Gastroesophageal sphincter (tissue), 3 donors: ENCODE measurements at regions not wholly inside any gene's neighbourhood (a gene's known extent, or its start where the extent isn't known, plus 50 kb on each side); places are given as distances from the start of the nearest gene placed in this dataset.

Experiments
- CTCF ChIP-seq, 4 experiments: fragments of 200-600 bp in 2 of 4; fragments of 450-650 bp in 2 of 4; sonication (generic) in 1 of 4; IDR thresholded peaks; one replicate each; pipeline ENCODE4 v1.5.1; 2017 to 2019; ENCODE audit warnings: antibody characterized with exemption in 4 of 4, mild to moderate bottlenecking in 2 of 4, moderate library complexity in 2 of 4
- EP300 ChIP-seq: sonication (generic); formaldehyde crosslinking; IDR thresholded peaks from one replicate; pipeline ENCODE4 v1.6.1; 2017; ENCODE audit warnings: antibody characterized with exemption, mild to moderate bottlenecking
- POLR2A ChIP-seq, 2 donors: fragments of 450-650 bp; IDR thresholded peaks; one replicate each; pipeline ENCODE4 v1.6.1; 2017; ENCODE audit warnings: antibody characterized with exemption in 2 of 2, mild to moderate bottlenecking in 2 of 2, moderate library complexity in 1 of 2
- POLR2AphosphoS5 ChIP-seq: sonication (generic); formaldehyde crosslinking; IDR thresholded peaks from one replicate; pipeline ENCODE4 v1.6.1; 2017; ENCODE audit warnings: antibody characterized with exemption

DNA sequence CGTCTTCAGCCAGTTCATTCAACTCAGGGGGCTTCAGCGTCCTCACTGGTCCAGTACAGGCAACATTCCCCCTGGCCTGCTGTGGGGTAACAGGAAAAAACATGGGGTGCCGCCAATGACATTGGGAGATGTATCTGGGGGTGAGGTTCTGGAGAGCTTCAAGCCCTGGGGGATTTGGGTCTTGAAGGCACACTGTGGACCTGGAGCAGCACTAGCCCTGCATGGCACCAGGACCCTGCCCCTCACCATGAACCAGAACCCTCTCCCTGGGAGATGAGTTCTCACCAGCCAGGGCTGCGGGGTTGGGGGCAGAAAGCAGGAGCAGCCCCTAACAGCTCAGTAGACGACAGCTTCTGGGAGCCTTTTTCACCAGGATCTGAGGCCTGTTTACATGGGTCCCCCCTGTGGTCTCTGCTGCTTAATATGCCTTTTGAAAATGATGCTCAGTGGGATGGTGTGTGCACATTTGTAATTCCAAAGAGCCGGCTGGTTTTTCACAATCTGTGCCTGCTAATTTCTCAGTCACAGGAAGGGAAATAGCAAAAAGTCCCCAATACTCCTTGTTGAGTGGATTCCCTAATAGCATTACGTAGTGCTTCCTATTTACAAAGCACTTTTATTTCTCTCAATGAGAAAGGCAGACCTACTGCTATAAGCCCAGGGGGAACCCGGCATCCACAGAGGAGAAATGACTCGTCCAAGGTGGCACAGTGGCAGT, 509.5 kb downstream of the RPS24 start:
- TF ChIP-seq POLR2A (IDR thresholded peaks at IDR 0.05): no peak
- no peak for TF ChIP-seq CTCF (IDR thresholded peaks at IDR 0.05)
- no peak for TF ChIP-seq EP300
- TF ChIP-seq POLR2AphosphoS5: no peak
